Activated CD8-positive, alpha-beta memory T cell treated with anti-CD3 and anti-CD28 coated beads for 1 hour (primary cell): ENCODE measurements at regions not wholly inside any gene's neighbourhood (a gene's known extent, or its start where the extent isn't known, plus 50 kb on each side); places are given as distances from the start of the nearest gene placed in this dataset.

Experiments
- DNase-seq, 2 donors: peaks; one replicate each; pipeline ENCODE4 v3.0.0-alpha.2; 2020; ENCODE audit warnings: low read depth in 1 of 2; ENCODE audit errors: extremely low read depth in 1 of 2

- no peak for DNase-seq
Observed at GRCh38 chr14:65926935-65927700, 514.6 kb downstream of the FUT8 start.

- peak; percentile 11 to 45 for DNase-seq
Observed at GRCh38 chr14:65927931-65928356, 515.4 kb downstream of the FUT8 start.

DNA sequence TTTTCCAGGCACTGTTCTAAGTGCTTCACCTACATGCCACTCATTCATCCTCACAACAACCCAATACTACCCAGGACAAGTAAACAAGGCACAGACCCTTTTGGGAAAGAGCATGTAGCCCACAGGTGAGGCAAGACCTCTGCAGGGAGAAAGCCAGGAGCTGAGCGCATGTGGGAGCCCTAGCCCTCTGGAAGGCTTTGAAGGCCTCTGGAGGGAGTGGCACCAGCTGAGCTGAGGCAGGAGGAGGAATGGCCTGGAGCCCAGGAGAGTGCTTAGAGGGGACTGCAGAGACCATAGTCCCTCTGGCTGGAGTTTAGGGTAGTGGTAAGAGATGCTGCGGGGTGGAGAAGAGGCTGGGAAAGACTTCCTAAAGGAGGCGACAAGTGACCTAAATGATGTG is 516.5 kb downstream of the FUT8 start:
- DNase-seq = no peak

DNA sequence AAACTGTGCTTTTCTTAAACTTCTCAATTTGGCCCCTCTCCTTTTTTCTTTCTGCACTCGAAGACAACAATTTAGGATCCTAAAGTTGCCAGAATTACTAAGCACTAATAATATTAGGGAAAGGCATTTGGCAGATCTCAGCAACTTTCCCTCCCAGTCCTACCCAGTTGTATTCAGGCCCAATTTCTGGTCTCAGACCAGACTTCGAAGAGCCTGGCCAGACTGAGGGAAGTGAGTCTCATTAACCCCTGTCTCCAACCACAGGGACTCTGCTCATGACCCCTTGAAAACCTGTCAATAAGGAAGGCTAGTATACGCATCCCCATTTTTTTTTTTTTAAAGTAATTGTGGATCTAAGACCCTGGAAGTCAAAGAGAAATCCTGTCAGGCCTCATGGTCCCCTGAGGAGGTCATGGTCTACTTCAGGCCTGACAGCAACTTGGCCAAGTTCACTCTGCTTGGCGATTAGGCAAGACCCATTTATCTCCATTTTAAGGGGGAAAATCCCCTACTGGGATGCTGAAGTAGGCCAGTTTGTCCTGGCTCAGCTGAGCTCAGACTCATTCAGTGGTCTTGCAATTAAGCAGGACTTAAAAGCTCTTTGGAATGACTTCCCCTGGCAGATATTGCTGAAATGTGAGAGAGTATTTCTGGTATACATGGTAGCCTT is 521.0 kb downstream of the FUT8 start:
- no peak for DNase-seq

GRCh38 chr14:65934070-65934435 is 521.5 kb downstream of the FUT8 start:
- no peak for DNase-seq

- DNase-seq = no peak
Observed at GRCh38 chr14:65936342-65936975, 523.9 kb downstream of the FUT8 start.

DNA sequence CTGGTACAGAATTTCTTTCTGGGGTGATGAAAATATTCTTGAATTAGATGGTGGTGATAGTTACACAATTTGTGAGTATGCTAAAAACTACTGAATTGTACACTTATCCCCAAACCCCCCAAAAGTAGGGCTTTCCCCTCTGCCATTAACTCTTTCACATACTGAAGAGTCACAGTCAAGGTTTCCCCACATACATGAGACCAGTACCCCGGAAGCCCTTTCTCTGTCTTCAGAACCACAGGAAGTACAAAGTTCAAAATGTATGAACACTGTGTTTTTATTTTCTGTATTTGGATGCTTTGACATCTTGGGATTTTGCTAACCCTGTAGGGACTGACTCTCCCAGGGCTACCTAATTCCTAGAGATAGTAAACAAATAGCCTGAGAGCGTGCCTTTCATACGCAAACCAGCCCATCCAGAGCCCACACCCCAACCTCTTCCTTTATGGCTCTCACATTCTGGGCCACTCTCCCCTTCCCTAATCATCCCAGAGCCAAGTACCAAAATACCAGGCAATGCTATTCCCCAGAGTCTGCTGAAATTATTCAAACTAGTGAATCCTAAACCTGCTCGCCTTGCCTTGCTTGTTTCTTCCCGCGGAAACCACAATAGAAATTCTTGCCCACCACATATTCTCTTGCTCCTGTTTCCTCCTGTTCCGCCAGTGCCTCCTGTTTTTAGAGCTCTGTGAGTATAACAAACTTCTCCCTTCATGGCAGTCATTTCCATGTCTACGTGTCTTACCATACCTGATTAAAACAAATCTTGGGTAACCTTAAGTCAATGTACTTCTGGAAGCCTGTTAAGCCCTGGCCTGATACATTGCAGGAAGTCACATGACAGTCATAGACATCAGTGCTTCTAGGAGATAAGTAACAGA is 524.8 kb downstream of the FUT8 start:
- no peak for DNase-seq

DNA sequence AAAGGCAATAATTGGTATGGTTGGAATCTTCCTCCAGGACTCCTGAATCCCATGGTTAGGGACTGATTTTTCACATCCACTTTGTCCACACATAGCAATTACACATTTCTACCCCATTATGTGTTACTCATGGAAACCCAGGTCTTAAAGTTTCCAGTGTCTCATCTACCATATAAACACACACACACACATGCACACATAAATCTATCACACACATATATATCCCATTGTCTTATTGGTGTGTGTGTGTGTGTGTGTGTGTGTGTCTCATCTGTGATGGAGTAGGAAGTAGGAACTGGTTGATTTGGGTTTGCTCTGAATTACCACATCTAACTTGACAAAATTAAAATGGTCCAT is 525.4 kb downstream of the FUT8 start:
- no peak for DNase-seq

DNA sequence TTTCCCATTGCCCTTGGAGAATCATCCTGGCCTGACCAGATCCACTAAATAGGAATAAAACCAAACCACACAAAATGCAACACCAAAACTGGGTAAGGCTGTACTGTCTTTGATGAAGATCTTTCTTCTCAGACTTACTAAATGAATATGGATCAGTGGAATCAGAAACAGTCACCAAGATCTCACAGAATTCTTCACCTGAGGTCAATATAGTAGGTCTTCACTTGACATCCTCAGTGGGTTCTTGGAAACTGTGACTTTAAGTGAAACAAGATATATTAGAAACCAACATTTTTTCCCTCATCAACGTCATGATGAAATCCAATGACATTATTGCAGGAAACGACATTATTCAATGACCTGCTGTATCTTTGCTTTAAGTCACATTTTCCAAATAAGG is 526.2 kb downstream of the FUT8 start:
- DNase-seq = no peak

GRCh38 chr14:65939184-65939583 is 526.7 kb downstream of the FUT8 start:
- no peak for DNase-seq

DNA sequence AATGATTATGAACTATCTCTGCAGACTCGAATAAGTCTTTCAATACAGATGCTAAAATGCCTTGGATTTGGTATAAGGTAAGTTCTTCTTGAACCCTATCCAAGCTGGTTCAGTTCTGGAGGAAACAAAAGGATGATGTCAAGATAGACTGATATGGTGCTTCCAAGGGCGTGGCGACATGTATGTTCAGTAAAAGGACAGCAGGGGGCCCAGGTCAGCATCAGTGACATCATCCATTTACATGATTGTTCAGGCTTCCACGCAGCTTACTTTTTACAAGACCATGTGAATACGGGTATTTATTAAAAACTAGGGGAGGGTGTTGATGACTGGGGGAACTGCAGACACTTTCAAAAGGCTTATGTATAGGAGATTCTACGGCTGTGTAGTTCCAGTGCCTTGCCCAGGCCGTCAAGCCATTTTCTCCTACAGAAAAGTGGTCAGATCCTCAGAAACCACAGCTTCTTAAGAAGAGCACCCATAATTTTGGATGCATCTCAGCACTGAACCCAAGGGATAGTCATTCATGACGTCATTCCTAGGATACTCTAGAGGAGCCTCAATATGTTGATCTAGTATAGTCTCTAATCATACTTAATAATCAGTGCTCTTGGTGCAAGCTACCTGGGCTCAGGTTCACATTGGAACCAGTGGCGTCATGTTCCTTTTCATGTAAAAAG is 527.7 kb downstream of the FUT8 start:
- no peak for DNase-seq

GRCh38 chr14:65941091-65941490 is 528.6 kb downstream of the FUT8 start:
- DNase-seq = no peak

DNA sequence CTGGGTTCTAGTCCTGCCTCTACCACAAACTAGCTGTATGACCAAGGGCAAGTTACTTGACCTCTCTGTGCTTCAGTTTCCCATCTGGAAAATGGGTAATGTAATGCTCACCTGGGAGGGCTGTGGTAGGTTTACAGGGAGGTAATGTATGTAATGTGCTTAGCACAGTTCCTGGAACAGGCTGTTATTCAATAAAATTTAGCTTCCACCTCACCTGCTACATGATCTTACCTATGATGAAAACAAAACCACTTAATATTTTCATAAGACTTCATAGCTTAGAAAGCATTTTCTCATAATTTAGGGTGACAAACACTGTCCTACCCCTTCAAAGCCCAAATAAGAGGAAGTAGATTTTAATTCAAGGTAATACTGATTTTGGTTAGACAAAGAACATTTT is 530.6 kb downstream of the FUT8 start:
- no peak for DNase-seq

DNA sequence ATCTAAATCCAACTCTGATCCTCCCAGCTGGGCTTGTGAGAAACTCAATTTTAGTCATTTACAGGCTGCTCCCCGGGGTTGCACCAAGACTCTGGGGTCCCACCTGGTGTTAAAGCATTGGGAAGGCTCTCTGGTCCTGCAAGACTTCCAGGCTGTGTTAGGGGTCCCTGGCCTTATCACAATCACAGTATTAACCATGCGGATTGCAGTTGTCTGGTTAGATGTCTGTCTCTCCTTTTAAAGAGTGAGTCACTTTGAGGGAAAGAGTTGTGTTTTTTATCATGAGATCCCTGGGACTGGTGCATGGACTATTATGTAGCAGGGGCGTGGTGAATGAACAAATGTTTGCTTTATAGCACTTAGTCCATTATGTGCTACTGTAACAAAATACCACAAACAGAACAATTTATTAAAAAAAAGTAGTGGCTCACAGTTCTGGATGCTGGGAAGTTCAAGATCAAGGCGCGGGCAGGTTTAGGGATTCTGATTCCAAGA is 531.4 kb downstream of the FUT8 start:
- no peak for DNase-seq

- no peak for DNase-seq
Observed at GRCh38 chr14:65945327-65945726, 532.8 kb downstream of the FUT8 start.

GRCh38 chr14:65946494-65946893 is 534.0 kb downstream of the FUT8 start:
- no peak for DNase-seq

- DNase-seq = no peak
Observed at GRCh38 chr14:65948302-65948701, 535.8 kb downstream of the FUT8 start.

DNA sequence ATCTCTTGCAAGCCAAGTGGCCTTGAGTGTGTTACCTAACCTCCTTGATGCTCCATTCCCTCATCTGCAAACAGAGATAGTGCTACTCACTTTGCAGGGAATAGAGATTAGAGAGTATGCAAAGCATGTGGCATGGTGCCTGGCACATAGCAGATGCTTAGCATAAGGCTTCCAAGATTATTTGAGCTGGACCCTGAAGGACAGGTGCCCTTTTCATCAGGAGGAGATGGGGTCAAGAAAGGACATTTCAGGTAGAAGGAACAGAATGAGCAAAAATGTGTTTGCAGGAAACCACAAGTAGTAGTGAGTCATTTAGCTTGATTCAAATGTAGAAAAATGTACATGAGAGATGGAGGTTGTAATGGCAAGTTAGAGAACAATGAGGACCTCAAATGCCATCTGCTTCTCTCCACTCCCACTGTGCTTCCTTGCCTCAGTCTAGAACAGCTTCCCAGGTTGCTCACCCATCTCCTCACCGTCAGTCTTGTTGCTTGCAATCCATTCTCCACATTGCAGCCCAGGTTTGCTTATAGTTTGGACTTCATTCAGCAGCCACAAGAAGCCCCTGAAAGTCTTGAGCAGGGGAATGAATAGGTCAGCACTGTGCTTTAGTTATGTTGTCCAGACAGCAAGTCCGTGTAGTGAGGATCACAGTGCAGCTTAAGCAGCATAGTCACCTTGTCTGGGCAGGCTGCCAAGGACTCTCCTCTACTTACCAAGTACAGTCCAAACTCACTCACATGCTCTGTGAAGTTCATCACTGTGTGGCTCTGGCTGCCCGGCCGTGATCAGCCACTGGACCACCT is 536.3 kb upstream of the CCDC196 start:
- peak in 1 of 2 donors; percentile 5 for DNase-seq

DNA sequence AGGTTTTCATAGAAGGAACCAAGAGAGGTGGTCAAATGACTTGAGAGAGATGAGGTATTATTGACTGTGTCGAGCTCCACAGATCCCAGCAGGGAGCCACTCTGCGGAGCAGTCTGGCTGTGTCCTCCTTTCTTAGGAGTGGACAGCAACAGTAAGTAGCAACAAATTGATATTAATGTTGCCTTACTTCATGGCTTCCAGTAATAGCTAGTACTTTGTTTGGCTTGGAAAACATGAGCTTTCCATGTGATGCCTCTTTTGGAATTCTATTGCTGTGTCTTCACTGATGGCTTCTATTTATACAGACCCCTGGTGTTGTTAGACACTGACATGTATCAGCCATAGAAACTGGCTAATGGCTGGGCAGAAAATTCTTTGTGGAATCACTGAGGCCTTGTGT is 531.2 kb upstream of the CCDC196 start:
- DNase-seq = no peak
